ENCODE measurements at regions not wholly inside any gene's neighbourhood (a gene's known extent, or its start where the extent isn't known, plus 50 kb on each side); places are given as distances from the start of the nearest gene placed in this dataset.

- Histone ChIP-seq H3K27ac (no peak overlapping the region), H3K4me3 (no peak overlapping the region), H3K36me3 (no peaks in the 10 kb centered on the region), H3K4me1 (no peaks in the 10 kb centered on the region), H3K9me3 (no peaks in the 10 kb centered on the region), H3K27me3 (no peaks in the 10 kb centered on the region)
- WGBS, 2 donors (ENCODE audit: low coverage in 1 of 2): 54 to 76% methylated on average over 4 to 5 of the region's 5 CpGs
- TF ChIP-seq CTCF (IDR thresholded peaks at IDR 0.05) (no peak), EP300 (IDR thresholded peaks at IDR 0.05; ENCODE audit: low read depth) (no peak), POLR2A (IDR thresholded peaks at IDR 0.05) (no peak), POLR2AphosphoS5 (IDR thresholded peaks at IDR 0.05) (no peak)
- in situ Hi-C loops (cut with MboI; ENCODE audit: low pct_ligation_motif_present in 1 of 4, low pct_unique_long_range_greater_than_20kb in 1 of 4, low sequenced_read_pairs in 3 of 4): no loop called here
- intact Hi-C loops (cut with DNase I; ENCODE audit: low total_unique reads): no loop called here
- DNase-seq: no peak
Measured at GRCh38 chr3:86126552-86126951, 864.4 kb downstream of the VGLL3 start.

Small RNA genes lying in the stretch of these regions (small RNA-seq; reads per million reads assigned to genes)
- gene AC108706.1 (0 reads per million in 4 donors), gene RNU6-1129P (0 reads per million in 4 donors)

Measured in transverse colon (tissue), 4 donors.